Colonic mucosa (tissue), 4 donors: ENCODE measurements at regions not wholly inside any gene's neighbourhood (a gene's known extent, or its start where the extent isn't known, plus 50 kb on each side); places are given as distances from the start of the nearest gene placed in this dataset.

Source experiments
- DNase-seq: peaks from one replicate; pipeline ENCODE4 v3.0.0-alpha.2; 2020
- H3K27ac ChIP-seq: fragments of 200-600 bp; one replicate; pipeline ENCODE4 v1.8.0; 2021
- H3K27me3 ChIP-seq: fragments of 200-600 bp; one replicate; pipeline ENCODE4 v1.8.0; 2021
- H3K36me3 ChIP-seq: fragments of 200-600 bp; one replicate; pipeline ENCODE4 v1.8.0; 2021
- H3K4me1 ChIP-seq: fragments of 200-600 bp; one replicate; pipeline ENCODE4 v1.8.0; 2021; ENCODE audit warnings: mild to moderate bottlenecking
- H3K4me3 ChIP-seq: fragments of 200-600 bp; one replicate; pipeline ENCODE4 v1.8.0; 2021
- H3K9ac ChIP-seq, 2 donors: one replicate each; pipeline ENCODE4 v1.7.0; 2013; ENCODE audit warnings: control low read depth in 2 of 2, low read depth in 2 of 2, low read length in 2 of 2
- H3K9me3 ChIP-seq: fragments of 200-600 bp; one replicate; pipeline ENCODE4 v1.8.0; 2021
- intact Hi-C: fragments of 100-400 bp; cut with DNase I; formaldehyde crosslinking; loops from one replicate; pipeline ENCODE4 v1.14.1; 2022
- TF ChIP-seq, protein P1 (sequence below): fragments of 200-600 bp; IDR thresholded peaks from one replicate; pipeline ENCODE4 v1.8.0; 2022; ENCODE audit warnings: antibody characterized with exemption, mild to moderate bottlenecking
- donor health status: healthy.
- donor health status: DM: no; HTN: no; CAD: no.
- donor health status: DM: no; HTN: no; CAD: no.

DNA sequence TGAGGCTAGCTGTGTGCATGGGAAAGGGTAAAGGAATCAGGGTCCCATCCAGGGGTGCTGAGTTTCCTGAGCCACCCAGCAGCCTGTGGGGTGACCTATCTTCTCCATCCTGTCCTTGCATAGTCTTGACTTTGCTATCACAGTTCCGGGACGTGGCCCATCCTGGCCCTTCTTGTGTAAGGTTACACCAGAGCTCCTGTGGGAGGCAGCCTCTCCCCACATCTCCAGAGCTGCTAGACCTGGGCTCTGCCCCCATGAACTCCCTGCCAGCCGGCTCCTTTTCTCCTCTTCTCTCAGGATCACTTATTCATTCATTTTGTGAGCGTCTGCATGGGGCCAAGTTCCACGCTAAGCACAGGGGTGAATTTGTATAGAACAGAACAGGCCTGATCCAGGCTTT, 238.9 kb downstream of the TSHZ3 start:
- Histone ChIP-seq H3K36me3 (no peaks in the 10 kb centered on the region), H3K9ac (no peak overlapping the region), H3K9me3 (no peaks in the 10 kb centered on the region), H3K4me1 (no peaks in the 10 kb centered on the region), H3K27me3 (no peaks in the 10 kb centered on the region), H3K27ac (no peak overlapping the region), H3K4me3 (no peak overlapping the region)
- TF ChIP-seq, protein P1, sequence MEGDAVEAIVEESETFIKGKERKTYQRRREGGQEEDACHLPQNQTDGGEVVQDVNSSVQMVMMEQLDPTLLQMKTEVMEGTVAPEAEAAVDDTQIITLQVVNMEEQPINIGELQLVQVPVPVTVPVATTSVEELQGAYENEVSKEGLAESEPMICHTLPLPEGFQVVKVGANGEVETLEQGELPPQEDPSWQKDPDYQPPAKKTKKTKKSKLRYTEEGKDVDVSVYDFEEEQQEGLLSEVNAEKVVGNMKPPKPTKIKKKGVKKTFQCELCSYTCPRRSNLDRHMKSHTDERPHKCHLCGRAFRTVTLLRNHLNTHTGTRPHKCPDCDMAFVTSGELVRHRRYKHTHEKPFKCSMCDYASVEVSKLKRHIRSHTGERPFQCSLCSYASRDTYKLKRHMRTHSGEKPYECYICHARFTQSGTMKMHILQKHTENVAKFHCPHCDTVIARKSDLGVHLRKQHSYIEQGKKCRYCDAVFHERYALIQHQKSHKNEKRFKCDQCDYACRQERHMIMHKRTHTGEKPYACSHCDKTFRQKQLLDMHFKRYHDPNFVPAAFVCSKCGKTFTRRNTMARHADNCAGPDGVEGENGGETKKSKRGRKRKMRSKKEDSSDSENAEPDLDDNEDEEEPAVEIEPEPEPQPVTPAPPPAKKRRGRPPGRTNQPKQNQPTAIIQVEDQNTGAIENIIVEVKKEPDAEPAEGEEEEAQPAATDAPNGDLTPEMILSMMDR, result no peak
- DNase-seq, result no peak
- intact Hi-C loops, result no loop called here

DNA sequence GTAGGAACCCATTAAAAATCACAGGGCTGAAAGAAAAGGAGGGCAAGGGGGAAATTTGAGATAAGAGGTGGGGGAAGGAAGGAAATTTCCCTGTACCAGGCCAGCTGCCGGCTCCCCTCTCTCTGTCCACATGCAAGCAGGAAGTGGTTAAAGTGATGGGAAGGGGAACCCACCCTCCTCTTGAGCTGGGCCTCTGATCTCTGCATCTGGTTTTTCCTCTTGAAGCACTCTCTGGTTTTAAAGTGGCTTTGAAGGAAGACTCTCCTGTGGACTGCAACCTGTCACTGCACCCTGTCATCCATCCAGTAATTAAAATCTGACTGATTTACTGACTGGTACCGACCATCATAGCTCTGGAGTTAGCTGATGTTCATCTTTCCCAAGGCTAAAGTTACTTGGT, 239.6 kb downstream of the TSHZ3 start:
- Histone ChIP-seq H3K9me3 (no peaks in the 10 kb centered on the region), H3K36me3 (no peaks in the 10 kb centered on the region), H3K27ac (no peak overlapping the region), H3K9ac (no peak overlapping the region), H3K4me1 (no peaks in the 10 kb centered on the region), H3K27me3 (no peaks in the 10 kb centered on the region), H3K4me3 (no peak overlapping the region)
- intact Hi-C loops, result no loop called here
- no peak for DNase-seq
- TF ChIP-seq, protein P1, result no peak

DNA sequence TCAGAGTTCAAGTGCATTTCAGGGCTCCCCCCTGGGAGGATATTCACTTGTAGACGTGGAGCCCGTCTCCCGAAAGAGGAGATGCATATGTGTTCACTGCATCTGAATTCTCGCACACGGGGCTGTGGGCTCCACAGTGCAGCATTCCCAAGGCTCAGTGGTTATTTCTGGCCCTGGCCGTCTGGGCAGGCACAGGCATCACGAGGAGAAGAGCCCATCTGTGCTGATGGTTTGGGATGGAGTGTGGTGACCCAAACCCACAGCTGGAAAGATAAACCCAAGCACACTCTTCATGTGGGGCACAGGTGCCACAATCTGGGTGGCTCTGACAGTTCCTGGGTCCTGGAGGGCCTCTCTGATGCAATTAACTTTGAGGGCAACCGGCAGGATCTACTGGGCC, 242.1 kb downstream of the TSHZ3 start:
- TF ChIP-seq, protein P1, result no peak
- intact Hi-C loops, result no loop called here
- H3K27ac ChIP-seq, result no peak overlapping the region

DNA sequence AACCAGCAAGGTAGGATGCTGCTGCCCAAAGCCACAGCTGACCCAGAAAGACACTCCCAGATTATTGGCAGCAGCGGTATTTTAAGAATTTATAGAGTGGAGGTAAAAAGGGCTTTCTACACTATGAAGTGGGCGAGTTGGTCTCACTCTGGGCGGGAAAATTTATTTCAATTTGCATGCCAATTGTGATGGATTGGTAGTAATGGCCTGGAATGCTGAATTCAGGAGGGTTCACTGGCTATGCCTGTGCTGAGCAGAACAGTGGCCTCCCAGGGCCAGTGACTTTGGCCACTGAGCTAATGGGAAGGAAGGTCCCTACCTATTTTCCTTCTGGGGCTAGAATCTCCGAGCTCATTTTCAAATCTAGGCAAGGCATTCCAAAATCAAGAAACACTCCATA, 243.5 kb downstream of the TSHZ3 start:
- H3K9me3 ChIP-seq, result no peaks in the 10 kb centered on the region
- no peaks in the 10 kb centered on the region for H3K36me3 ChIP-seq
- intact Hi-C loops, result no loop called here
- no peak overlapping the region for H3K9ac ChIP-seq
- no peak overlapping the region for H3K4me3 ChIP-seq
- TF ChIP-seq, protein P1, result no peak
- H3K4me1 ChIP-seq, result no peaks in the 10 kb centered on the region
- no peak overlapping the region for H3K27ac ChIP-seq
- H3K27me3 ChIP-seq, result no peaks in the 10 kb centered on the region
- DNase-seq, result no peak

More for the DNA sequence above, 242.1 kb downstream of the TSHZ3 start:
- H3K9ac ChIP-seq, result no peak overlapping the region
- no peak for DNase-seq
- no peaks in the 10 kb centered on the region for H3K27me3 ChIP-seq
- no peaks in the 10 kb centered on the region for H3K4me1 ChIP-seq
- no peaks in the 10 kb centered on the region for H3K36me3 ChIP-seq
- H3K9me3 ChIP-seq, result no peaks in the 10 kb centered on the region
- H3K4me3 ChIP-seq, result no peak overlapping the region

DNA sequence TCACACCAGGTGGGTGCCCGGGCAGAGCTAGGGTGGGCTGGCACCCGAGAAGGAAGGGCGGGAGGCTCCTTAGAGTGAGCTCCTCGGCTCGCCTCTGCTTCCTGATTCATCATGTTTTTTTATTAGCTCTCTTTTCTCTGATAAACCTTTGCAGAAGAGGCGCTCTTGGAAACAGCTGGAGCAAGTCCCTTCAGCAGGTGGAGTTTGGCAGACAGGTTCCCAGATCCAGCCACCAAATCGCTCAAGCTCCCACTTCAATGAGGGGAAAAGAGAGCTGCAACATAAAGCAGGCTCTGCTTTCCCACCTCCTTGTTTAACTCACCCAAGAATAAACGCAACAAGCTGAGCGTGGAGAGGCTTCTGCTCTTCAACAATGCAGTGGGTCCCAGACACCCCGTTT, 244.8 kb downstream of the TSHZ3 start:
- H3K27me3 ChIP-seq, result no peaks in the 10 kb centered on the region
- no peaks in the 10 kb centered on the region for H3K36me3 ChIP-seq
- H3K27ac ChIP-seq, result no peak overlapping the region
- TF ChIP-seq, protein P1, result no peak
- H3K9me3 ChIP-seq, result no peaks in the 10 kb centered on the region
- intact Hi-C loops, result no loop called here
- H3K9ac ChIP-seq, result no peak overlapping the region
- H3K4me1 ChIP-seq, result no peaks in the 10 kb centered on the region
- no peak for DNase-seq
- H3K4me3 ChIP-seq, result no peak overlapping the region

DNA sequence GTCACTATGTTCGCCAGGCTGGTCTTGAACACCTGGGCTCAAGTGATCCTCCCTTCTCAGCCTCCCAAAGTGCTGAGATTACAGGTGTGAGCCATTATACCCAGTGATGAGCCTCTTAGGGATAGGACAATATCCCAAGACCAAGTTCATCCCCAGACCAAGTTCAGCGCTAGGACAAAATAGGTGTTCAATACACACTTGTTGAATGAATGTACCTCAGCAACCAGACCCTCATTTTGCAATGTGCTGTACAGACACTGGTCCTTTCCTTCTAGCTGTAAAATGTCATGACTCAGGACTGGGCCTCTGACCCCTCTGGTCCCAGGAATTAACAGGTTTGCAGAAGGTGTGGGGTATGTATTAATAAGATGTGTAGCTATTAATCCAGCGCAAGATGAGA, 246.0 kb downstream of the TSHZ3 start:
- H3K36me3 ChIP-seq, result no peaks in the 10 kb centered on the region
- DNase-seq, result no peak
- H3K9ac ChIP-seq, result no peak overlapping the region
- TF ChIP-seq, protein P1, result no peak
- intact Hi-C loops, result no loop called here
- no peak overlapping the region for H3K27ac ChIP-seq
- no peaks in the 10 kb centered on the region for H3K27me3 ChIP-seq
- H3K4me1 ChIP-seq, result no peaks in the 10 kb centered on the region
- no peak overlapping the region for H3K4me3 ChIP-seq
- no peaks in the 10 kb centered on the region for H3K9me3 ChIP-seq
